Kidney (tissue), 13 donors: ENCODE measurements at regions not wholly inside any gene's neighbourhood (a gene's known extent, or its start where the extent isn't known, plus 50 kb on each side); places are given as distances from the start of the nearest gene placed in this dataset.

Source experiments
- DNase-seq, 5 donors: peaks; one replicate each; pipeline ENCODE4 v3.0.0-alpha.2; 2013 to 2020
- FAIRE-seq: peaks from 2 replicates; lab custom pipeline; 2012; peaks lifted over from hg19 to GRCh38; lab: Jason Lieb, UNC
- H3K27ac ChIP-seq, 2 donors: one replicate each; pipeline ENCODE4 v1.7.0; 2013; ENCODE audit warnings: low read depth in 2 of 2, low read length in 2 of 2, inconsistent platforms in 1 of 2
- H3K27me3 ChIP-seq: one replicate; pipeline ENCODE4 v1.7.1; 2013; ENCODE audit warnings: low read length, inconsistent platforms; ENCODE audit not compliant: control insufficient read depth, insufficient read depth
- H3K36me3 ChIP-seq, 3 donors: one replicate each; pipeline versions ENCODE4 v1.7.0 to v1.7.1; 2013; ENCODE audit warnings: low read length in 3 of 3, control low read depth in 1 of 3, inconsistent platforms in 1 of 3; ENCODE audit not compliant: insufficient read depth in 3 of 3, control insufficient read depth in 2 of 3
- H3K4me1 ChIP-seq, 3 donors: one replicate each; pipeline versions ENCODE4 v1.7.0 to v1.7.1; 2013; ENCODE audit warnings: low read length in 3 of 3, inconsistent platforms in 1 of 3, low read depth in 1 of 3; ENCODE audit not compliant: control insufficient read depth in 2 of 3, insufficient read depth in 2 of 3
- H3K4me3 ChIP-seq, 3 donors: one replicate each; pipeline versions ENCODE4 v1.7.0 to v1.8.1; 2013; ENCODE audit warnings: low read length in 3 of 3, control low read depth in 1 of 3, inconsistent platforms in 1 of 3
- H3K9ac ChIP-seq, 3 donors: one replicate each; pipeline versions ENCODE4 v1.7.0 to v1.7.1; 2013; ENCODE audit warnings: low read length in 3 of 3, control low read depth in 1 of 3, inconsistent platforms in 1 of 3
- H3K9me3 ChIP-seq, 3 donors: one replicate each; pipeline versions ENCODE4 v1.7.0 to v1.7.1; 2013; ENCODE audit warnings: low read length in 3 of 3, control low read depth in 1 of 3, inconsistent platforms in 1 of 3; ENCODE audit not compliant: control insufficient read depth in 2 of 3, insufficient read depth in 1 of 3
- intact Hi-C: fragments of 100-400 bp; cut with DNase I; formaldehyde crosslinking; loops from one replicate; pipeline ENCODE4 v1.11.1; 2022
- TF ChIP-seq, protein P1 (sequence below): IDR thresholded peaks from 3 replicates; pipeline ENCODE4 v1.5.1; 2012; ENCODE audit warnings: mild to moderate bottlenecking, moderate library complexity, borderline replicate concordance; ENCODE audit not compliant: insufficient read depth; ENCODE audit errors: extremely low read depth
- donor health status: control.
- donor health status: control.
- donor health status: control.
- donor health status: control.
- donor health status: control.
- donor health status: DM: yes; HTN: yes; CAD: no.
- donor health status: Normal renal cell carcinoma (clear cell type).

DNA sequence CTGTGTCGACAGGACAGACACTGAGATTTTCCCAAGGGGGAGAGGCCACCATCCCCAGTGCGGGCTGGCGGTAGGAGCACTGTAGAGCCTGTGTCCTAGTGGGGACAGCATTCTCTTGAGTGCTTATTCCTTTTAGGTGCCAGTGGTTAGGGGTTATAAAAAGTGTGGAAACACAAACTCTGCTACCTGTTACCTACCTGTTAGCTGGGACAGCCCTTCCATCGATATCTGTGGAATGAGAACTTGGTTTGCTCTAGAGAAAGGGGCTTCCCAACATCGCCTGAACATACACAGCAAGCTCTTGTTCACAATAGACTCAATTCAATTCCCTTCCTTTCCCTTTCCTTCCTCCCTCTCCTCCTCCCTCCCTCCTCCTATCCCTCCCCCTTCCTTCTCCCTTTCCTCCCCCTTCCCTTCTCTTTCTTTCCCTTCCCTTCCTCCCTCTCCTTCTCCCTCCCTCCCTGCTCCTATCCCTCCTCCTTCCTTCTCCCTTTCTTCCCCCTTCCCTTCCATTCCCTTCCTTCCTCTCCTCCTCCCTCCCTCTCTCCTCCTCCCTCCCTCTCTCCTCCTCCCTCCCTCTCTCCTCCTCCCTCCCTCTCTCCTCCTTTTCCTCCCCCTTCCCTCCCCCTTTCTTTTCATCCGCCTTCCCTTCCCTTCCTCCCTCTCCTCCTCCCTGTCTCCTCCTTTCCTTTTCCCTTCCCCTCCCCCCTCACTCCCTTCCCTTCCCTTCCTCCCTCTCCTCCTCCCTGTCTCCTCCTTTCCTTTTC is 188.5 kb downstream of the URI1 start:
- no peaks in the 10 kb centered on the region for H3K27me3 ChIP-seq
- H3K9me3 ChIP-seq: no peaks in the 10 kb centered on the region
- H3K4me3 ChIP-seq: no peak overlapping the region
- H3K36me3 ChIP-seq: no peaks in the 10 kb centered on the region
- intact Hi-C loops: no loop called here
- no peak overlapping the region for H3K9ac ChIP-seq
- DNase-seq (no peak), FAIRE-seq (no peak)
- no peak overlapping the region for H3K27ac ChIP-seq
- TF ChIP-seq, protein P1, sequence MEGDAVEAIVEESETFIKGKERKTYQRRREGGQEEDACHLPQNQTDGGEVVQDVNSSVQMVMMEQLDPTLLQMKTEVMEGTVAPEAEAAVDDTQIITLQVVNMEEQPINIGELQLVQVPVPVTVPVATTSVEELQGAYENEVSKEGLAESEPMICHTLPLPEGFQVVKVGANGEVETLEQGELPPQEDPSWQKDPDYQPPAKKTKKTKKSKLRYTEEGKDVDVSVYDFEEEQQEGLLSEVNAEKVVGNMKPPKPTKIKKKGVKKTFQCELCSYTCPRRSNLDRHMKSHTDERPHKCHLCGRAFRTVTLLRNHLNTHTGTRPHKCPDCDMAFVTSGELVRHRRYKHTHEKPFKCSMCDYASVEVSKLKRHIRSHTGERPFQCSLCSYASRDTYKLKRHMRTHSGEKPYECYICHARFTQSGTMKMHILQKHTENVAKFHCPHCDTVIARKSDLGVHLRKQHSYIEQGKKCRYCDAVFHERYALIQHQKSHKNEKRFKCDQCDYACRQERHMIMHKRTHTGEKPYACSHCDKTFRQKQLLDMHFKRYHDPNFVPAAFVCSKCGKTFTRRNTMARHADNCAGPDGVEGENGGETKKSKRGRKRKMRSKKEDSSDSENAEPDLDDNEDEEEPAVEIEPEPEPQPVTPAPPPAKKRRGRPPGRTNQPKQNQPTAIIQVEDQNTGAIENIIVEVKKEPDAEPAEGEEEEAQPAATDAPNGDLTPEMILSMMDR: no peak
- no peaks in the 10 kb centered on the region for H3K4me1 ChIP-seq

DNA sequence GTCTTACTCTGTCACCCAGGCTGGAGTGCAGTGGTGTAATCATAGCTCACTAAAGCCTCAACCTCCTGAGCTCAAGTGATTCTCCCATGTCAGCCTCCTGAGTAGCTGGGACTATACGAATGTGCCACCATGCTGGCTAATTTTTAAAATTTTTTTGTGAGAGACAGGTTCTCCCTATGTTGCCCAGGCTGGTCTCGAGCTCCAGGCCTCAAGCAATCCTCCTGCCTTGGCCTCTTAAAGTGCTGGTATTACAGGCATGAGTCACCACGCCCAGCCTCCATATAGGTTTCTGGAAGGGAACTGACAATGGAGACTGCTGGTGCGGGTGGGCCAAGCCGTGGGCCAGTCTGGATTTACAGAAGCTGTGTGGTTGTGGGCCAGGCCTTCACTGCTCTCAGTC is 189.2 kb downstream of the URI1 start:
- H3K27ac ChIP-seq: no peak overlapping the region
- intact Hi-C loops: no loop called here
- FAIRE-seq (no peak), DNase-seq (no peak)
- H3K4me3 ChIP-seq: no peak overlapping the region
- H3K27me3 ChIP-seq: no peaks in the 10 kb centered on the region
- H3K4me1 ChIP-seq: no peaks in the 10 kb centered on the region
- no peaks in the 10 kb centered on the region for H3K36me3 ChIP-seq
- TF ChIP-seq, protein P1: no peak
- no peak overlapping the region for H3K9ac ChIP-seq
- no peaks in the 10 kb centered on the region for H3K9me3 ChIP-seq

DNA sequence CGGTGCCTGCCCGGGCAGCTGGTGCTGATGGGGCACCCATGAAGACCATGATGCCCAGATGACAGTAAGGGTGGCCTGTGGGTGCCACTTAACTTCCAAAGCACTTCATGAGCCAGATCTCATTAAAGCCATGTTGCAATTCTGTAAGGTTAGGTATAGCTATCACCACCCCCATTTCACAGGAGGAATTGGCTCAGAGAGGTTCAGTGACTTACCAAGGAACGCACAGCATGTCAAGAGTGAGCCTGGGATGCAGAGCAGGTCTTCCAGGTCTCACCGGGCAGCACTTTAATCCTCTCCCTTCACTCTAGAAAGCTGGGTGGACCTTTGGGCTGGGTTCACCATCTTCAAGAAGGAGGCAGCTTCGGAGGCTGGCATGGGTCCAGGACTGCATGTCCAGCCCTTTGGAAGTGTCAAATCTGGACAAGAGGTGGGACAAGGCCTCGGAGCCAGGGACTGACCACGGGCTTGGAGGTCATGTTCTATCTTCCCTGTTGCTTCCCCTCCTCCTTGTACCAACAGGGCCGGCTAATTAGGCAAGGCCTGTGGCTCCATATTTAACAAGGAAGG is 189.8 kb downstream of the URI1 start:
- Histone ChIP-seq H3K9me3 (no peaks in the 10 kb centered on the region), H3K27ac (no peak overlapping the region), H3K27me3 (no peaks in the 10 kb centered on the region), H3K9ac (no peak overlapping the region), H3K4me1 (no peaks in the 10 kb centered on the region), H3K36me3 (no peaks in the 10 kb centered on the region), H3K4me3 (no peak overlapping the region)
- FAIRE-seq (no peak), DNase-seq (no peak)
- TF ChIP-seq, protein P1: no peak
- intact Hi-C loops: no loop called here
